Anterior cingulate cortex (tissue), 58 donors: ENCODE measurements at regions not wholly inside any gene's neighbourhood (a gene's known extent, or its start where the extent isn't known, plus 50 kb on each side); places are given as distances from the start of the nearest gene placed in this dataset.
"Not testable (repeated sequence)": the region's sequence is repeated elsewhere in the genome, so short reads cannot be mapped to it uniquely, and the experiment has no call there.

Source experiments
- DNase-seq, 58 donors: peaks; one replicate each; lab custom pipeline; 2025; lab: John Stamatoyannopoulos, UW

GRCh38 chr12:88691811-88692210 is 111.5 kb upstream of the KITLG start:
- no peak for DNase-seq

GRCh38 chr12:88684610-88685009 is 104.3 kb upstream of the KITLG start:
- DNase-seq = no peak

GRCh38 chr12:88684170-88684569 is 103.9 kb upstream of the KITLG start:
- no peak for DNase-seq

- DNase-seq = no peak
These were observed 103.4 kb upstream of the KITLG start for GRCh38 chr12:88683628-88684027.

- no peak for DNase-seq
These were observed 101.0 kb upstream of the KITLG start for GRCh38 chr12:88681271-88681670.

- no peak for DNase-seq
These were observed 97.2 kb upstream of the KITLG start for GRCh38 chr12:88677464-88677863.

- not testable (repeated sequence) for DNase-seq
These were observed 87.3 kb upstream of the KITLG start for GRCh38 chr12:88667615-88668014.

GRCh38 chr12:88665071-88665470 is 84.8 kb upstream of the KITLG start:
- DNase-seq = no peak

GRCh38 chr12:88662961-88663360 is 82.7 kb upstream of the KITLG start:
- DNase-seq = no peak

- no peak for DNase-seq
These were observed 81.8 kb upstream of the KITLG start for GRCh38 chr12:88662093-88662492.

GRCh38 chr12:88658009-88658408 is 77.7 kb upstream of the KITLG start:
- DNase-seq = no peak

- DNase-seq = no peak
These were observed 70.4 kb upstream of the KITLG start for GRCh38 chr12:88650715-88651114.

- DNase-seq = no peak
These were observed 68.4 kb upstream of the KITLG start for GRCh38 chr12:88648625-88649024.

GRCh38 chr12:88646824-88647223 is 66.6 kb upstream of the KITLG start:
- no peak for DNase-seq

GRCh38 chr12:88645816-88646215 is 65.5 kb upstream of the KITLG start:
- no peak for DNase-seq

- DNase-seq = no peak
These were observed 64.9 kb upstream of the KITLG start for GRCh38 chr12:88644946-88645702.

- DNase-seq = no peak
These were observed 63.4 kb upstream of the KITLG start for GRCh38 chr12:88643685-88644084.

- no peak for DNase-seq
These were observed 62.6 kb upstream of the KITLG start for GRCh38 chr12:88642675-88643431.

- no peak for DNase-seq
These were observed 58.9 kb upstream of the KITLG start for GRCh38 chr12:88638966-88639760.

- DNase-seq = no peak
These were observed 58.1 kb upstream of the KITLG start for GRCh38 chr12:88638388-88638787.

- no peak for DNase-seq
These were observed 53.7 kb upstream of the KITLG start for GRCh38 chr12:88634008-88634407.
